ENCODE measurements at regions not wholly inside any gene's neighbourhood (a gene's known extent, or its start where the extent isn't known, plus 50 kb on each side); places are given as distances from the start of the nearest gene placed in this dataset.

GRCh38 chr3:43883729-43884396, 193.1 kb downstream of the ABHD5 start:
- no peak overlapping the region for H3K4me3 Mint-ChIP-seq
- ATAC-seq (no peak), DNase-seq (no peak)
- H3K4me1 Mint-ChIP-seq (ENCODE audit: low read depth), result no peaks in the 10 kb centered on the region
- H3K36me3 Mint-ChIP-seq (ENCODE audit: insufficient read depth), result no peaks in the 10 kb centered on the region
- H3K9me3 Mint-ChIP-seq, result no peaks in the 10 kb centered on the region
- H3K27me3 Mint-ChIP-seq (ENCODE audit: low read depth), result peaks cover 8% of the 10 kb centered on the region

GRCh38 chr3:43884581-43884980, 193.8 kb downstream of the ABHD5 start:
- ATAC-seq, result no peak
- peaks cover 8% of the 10 kb centered on the region for H3K27me3 Mint-ChIP-seq (ENCODE audit: low read depth)
- no peak overlapping the region for H3K4me3 Mint-ChIP-seq
- H3K9me3 Mint-ChIP-seq, result no peaks in the 10 kb centered on the region
- no peaks in the 10 kb centered on the region for H3K4me1 Mint-ChIP-seq (ENCODE audit: low read depth)
- DNase-seq, result no peak
- H3K36me3 Mint-ChIP-seq (ENCODE audit: insufficient read depth), result no peaks in the 10 kb centered on the region

- Mint-ChIP-seq H3K36me3 (ENCODE audit: insufficient read depth) (no peaks in the 10 kb centered on the region), H3K4me3 (no peak overlapping the region), H3K27me3 (ENCODE audit: low read depth) (peaks cover 8% of the 10 kb centered on the region), H3K4me1 (ENCODE audit: low read depth) (no peaks in the 10 kb centered on the region), H3K9me3 (no peaks in the 10 kb centered on the region)
- no peak for ATAC-seq
- no peak for DNase-seq
These were observed 195.3 kb downstream of the ABHD5 start for GRCh38 chr3:43885908-43886618.

- peaks cover 46% of the 10 kb centered on the region for H3K27me3 Mint-ChIP-seq (ENCODE audit: low read depth)
- peaks cover 5% of the 10 kb centered on the region for H3K4me1 Mint-ChIP-seq (ENCODE audit: low read depth)
- no peak for DNase-seq
- H3K36me3 Mint-ChIP-seq (ENCODE audit: insufficient read depth), result no peaks in the 10 kb centered on the region
- H3K4me3 Mint-ChIP-seq, result no peak overlapping the region
- H3K9me3 Mint-ChIP-seq, result no peaks in the 10 kb centered on the region
- no peak for ATAC-seq
These were observed 201.3 kb downstream of the ABHD5 start for GRCh38 chr3:43892061-43892460.

- no peaks in the 10 kb centered on the region for H3K9me3 Mint-ChIP-seq
- peaks cover 5% of the 10 kb centered on the region for H3K4me1 Mint-ChIP-seq (ENCODE audit: low read depth)
- DNase-seq (no peak), ATAC-seq (no peak)
- no peaks in the 10 kb centered on the region for H3K36me3 Mint-ChIP-seq (ENCODE audit: insufficient read depth)
- peaks cover 46% of the 10 kb centered on the region for H3K27me3 Mint-ChIP-seq (ENCODE audit: low read depth)
- no peak overlapping the region for H3K4me3 Mint-ChIP-seq
These were observed 201.8 kb downstream of the ABHD5 start for GRCh38 chr3:43892526-43892925.

GRCh38 chr3:43893727-43894126, 203.0 kb downstream of the ABHD5 start:
- peak; percentile 30 to 47 for ATAC-seq
- Mint-ChIP-seq H3K4me3 (peak overlapping the region; percentile 42), H3K4me1 (ENCODE audit: low read depth) (peaks cover 5% of the 10 kb centered on the region), H3K27me3 (ENCODE audit: low read depth) (peaks cover 49% of the 10 kb centered on the region), H3K9me3 (no peaks in the 10 kb centered on the region), H3K36me3 (ENCODE audit: insufficient read depth) (no peaks in the 10 kb centered on the region)
- DNase-seq, result no peak

- ATAC-seq (peak; percentile 67 to 80), DNase-seq (no peak)
- Mint-ChIP-seq H3K9me3 (no peaks in the 10 kb centered on the region), H3K36me3 (ENCODE audit: insufficient read depth) (no peaks in the 10 kb centered on the region), H3K27me3 (ENCODE audit: low read depth) (peaks cover 51% of the 10 kb centered on the region), H3K4me1 (ENCODE audit: low read depth) (peaks cover 5% of the 10 kb centered on the region), H3K4me3 (peak overlapping the region; percentile 68)
These were observed 203.7 kb downstream of the ABHD5 start for GRCh38 chr3:43894176-43895049.

- Mint-ChIP-seq H3K36me3 (ENCODE audit: insufficient read depth) (no peaks in the 10 kb centered on the region), H3K27me3 (ENCODE audit: low read depth) (peaks cover 55% of the 10 kb centered on the region), H3K4me3 (no peak overlapping the region), H3K9me3 (peaks cover 4% of the 10 kb centered on the region), H3K4me1 (ENCODE audit: low read depth) (peaks cover 5% of the 10 kb centered on the region)
- ATAC-seq (no peak), DNase-seq (no peak)
These were observed 204.8 kb downstream of the ABHD5 start for GRCh38 chr3:43895573-43895972.

GRCh38 chr3:43902415-43902814, 211.7 kb downstream of the ABHD5 start:
- Mint-ChIP-seq H3K36me3 (ENCODE audit: insufficient read depth) (no peaks in the 10 kb centered on the region), H3K4me3 (no peak overlapping the region), H3K27me3 (ENCODE audit: low read depth) (peaks cover 25% of the 10 kb centered on the region), H3K9me3 (peaks cover 4% of the 10 kb centered on the region), H3K4me1 (ENCODE audit: low read depth) (no peaks in the 10 kb centered on the region)
- no peak for DNase-seq
- ATAC-seq, result no peak

- Mint-ChIP-seq H3K4me3 (no peak overlapping the region), H3K27me3 (ENCODE audit: low read depth) (peaks cover 11% of the 10 kb centered on the region), H3K9me3 (peaks cover 4% of the 10 kb centered on the region), H3K4me1 (ENCODE audit: low read depth) (no peaks in the 10 kb centered on the region), H3K36me3 (ENCODE audit: insufficient read depth) (no peaks in the 10 kb centered on the region)
- DNase-seq (no peak), ATAC-seq (no peak)
These were observed 214.4 kb downstream of the ABHD5 start for GRCh38 chr3:43905157-43905556.

GRCh38 chr3:43906849-43907507, 216.2 kb downstream of the ABHD5 start:
- no peaks in the 10 kb centered on the region for H3K9me3 Mint-ChIP-seq
- no peak for ATAC-seq
- H3K4me1 Mint-ChIP-seq (ENCODE audit: low read depth), result no peaks in the 10 kb centered on the region
- no peaks in the 10 kb centered on the region for H3K36me3 Mint-ChIP-seq (ENCODE audit: insufficient read depth)
- DNase-seq, result no peak
- H3K27me3 Mint-ChIP-seq (ENCODE audit: low read depth), result peaks cover 7% of the 10 kb centered on the region
- no peak overlapping the region for H3K4me3 Mint-ChIP-seq

- no peak overlapping the region for H3K4me3 Mint-ChIP-seq
- H3K9me3 Mint-ChIP-seq, result no peaks in the 10 kb centered on the region
- H3K27me3 Mint-ChIP-seq (ENCODE audit: low read depth), result peaks cover 7% of the 10 kb centered on the region
- DNase-seq, result no peak
- H3K36me3 Mint-ChIP-seq (ENCODE audit: insufficient read depth), result no peaks in the 10 kb centered on the region
- H3K4me1 Mint-ChIP-seq (ENCODE audit: low read depth), result no peaks in the 10 kb centered on the region
- ATAC-seq, result no peak
These were observed 216.7 kb downstream of the ABHD5 start for GRCh38 chr3:43907508-43907858.

GRCh38 chr3:43908456-43908855, 217.7 kb downstream of the ABHD5 start:
- Mint-ChIP-seq H3K4me3 (no peak overlapping the region), H3K4me1 (ENCODE audit: low read depth) (no peaks in the 10 kb centered on the region), H3K36me3 (ENCODE audit: insufficient read depth) (no peaks in the 10 kb centered on the region), H3K27me3 (ENCODE audit: low read depth) (peaks cover 5% of the 10 kb centered on the region), H3K9me3 (no peaks in the 10 kb centered on the region)
- no peak for DNase-seq
- no peak for ATAC-seq

GRCh38 chr3:43909149-43909548, 218.4 kb downstream of the ABHD5 start:
- ATAC-seq, result no peak
- H3K4me3 Mint-ChIP-seq, result no peak overlapping the region
- DNase-seq, result no peak
- no peaks in the 10 kb centered on the region for H3K9me3 Mint-ChIP-seq
- peaks cover 5% of the 10 kb centered on the region for H3K27me3 Mint-ChIP-seq (ENCODE audit: low read depth)
- H3K4me1 Mint-ChIP-seq (ENCODE audit: low read depth), result no peaks in the 10 kb centered on the region
- H3K36me3 Mint-ChIP-seq (ENCODE audit: insufficient read depth), result no peaks in the 10 kb centered on the region

Data from activated T-cell treated with anti-CD3 and anti-CD28 coated beads, Interleukin-2, amount 50 U/mL, for 4 hours (primary cell).